Uterus (tissue), 2 donors: ENCODE measurements at regions not wholly inside any gene's neighbourhood (a gene's known extent, or its start where the extent isn't known, plus 50 kb on each side); places are given as distances from the start of the nearest gene placed in this dataset.

ENCODE experiments used
- CTCF ChIP-seq, 4 experiments: fragments of 200-600 bp in 2 of 4; fragments of 450-650 bp in 2 of 4; sonication (generic) in 2 of 4; IDR thresholded peaks; one replicate each; pipeline ENCODE4 v1.5.1; 2016 to 2019; ENCODE audit warnings: antibody characterized with exemption in 4 of 4, mild to moderate bottlenecking in 2 of 4, moderate library complexity in 1 of 4
- POLR2A ChIP-seq, 2 donors: fragments of 450-650 bp; IDR thresholded peaks; one replicate each; pipeline ENCODE4 v1.6.1; 2016; ENCODE audit warnings: antibody characterized with exemption in 2 of 2, mild to moderate bottlenecking in 1 of 2, moderate library complexity in 1 of 2

- TF ChIP-seq CTCF (IDR thresholded peaks at IDR 0.05), result no peak
- TF ChIP-seq POLR2A (IDR thresholded peaks at IDR 0.05), result no peak
Measured at GRCh38 chrX:96311366-96311765, 373.3 kb upstream of the DIAPH2 start.
